AG20443 (cell line): ENCODE measurements at regions not wholly inside any gene's neighbourhood (a gene's known extent, or its start where the extent isn't known, plus 50 kb on each side); places are given as distances from the start of the nearest gene placed in this dataset.
"Not testable (repeated sequence)": the region's sequence is repeated elsewhere in the genome, so short reads cannot be mapped to it uniquely, and the experiment has no call there.

Source experiments
- DNase-seq: peaks from one replicate; pipeline ENCODE4 v3.0.0; 2012; ENCODE audit warnings: low spot score, mixed read lengths

DNA sequence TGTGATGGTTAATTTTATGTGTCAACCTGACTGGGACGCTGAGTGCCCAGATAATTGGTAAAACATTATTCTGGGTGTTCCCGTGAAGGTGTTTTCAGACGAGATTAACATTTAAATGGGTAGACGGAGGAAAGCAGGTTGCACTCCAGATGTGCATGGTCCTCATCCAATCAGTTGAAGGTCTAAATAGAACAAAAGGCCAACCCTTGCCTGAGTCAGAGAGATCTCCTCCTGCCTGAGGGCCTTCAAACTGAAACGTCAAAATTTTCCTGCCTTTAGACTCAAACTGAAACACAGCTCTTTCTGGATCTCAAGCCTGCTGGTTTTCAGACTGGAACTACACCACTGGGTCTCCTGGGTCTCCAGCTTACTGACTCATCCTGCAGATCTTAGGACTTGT, 73.5 kb downstream of the NPIPA8 start:
- not testable (repeated sequence) for DNase-seq

DNA sequence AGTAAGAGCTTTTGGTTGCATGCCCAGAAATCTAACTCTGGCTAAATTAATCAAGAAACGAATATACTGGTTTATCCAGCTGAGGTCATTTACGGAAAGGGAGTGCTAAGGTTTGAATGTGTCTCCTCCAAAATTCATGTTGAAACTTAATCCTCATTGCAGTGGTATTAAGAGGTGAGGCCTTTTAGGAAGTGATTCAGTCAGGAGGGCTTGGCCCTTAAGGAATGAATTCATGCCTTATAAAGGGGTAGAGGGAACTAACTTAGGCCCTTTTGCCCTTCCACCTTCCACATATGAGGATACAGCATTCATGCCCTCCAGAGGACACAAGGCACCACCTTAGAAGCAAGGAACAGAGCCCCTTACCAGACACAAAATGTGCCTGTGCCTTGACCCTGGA, 74.7 kb downstream of the NPIPA8 start:
- DNase-seq: not testable (repeated sequence)

- not testable (repeated sequence) for DNase-seq
Observed at GRCh38 chr16:18259496-18260176, 76.9 kb downstream of the NPIPA8 start.

DNA sequence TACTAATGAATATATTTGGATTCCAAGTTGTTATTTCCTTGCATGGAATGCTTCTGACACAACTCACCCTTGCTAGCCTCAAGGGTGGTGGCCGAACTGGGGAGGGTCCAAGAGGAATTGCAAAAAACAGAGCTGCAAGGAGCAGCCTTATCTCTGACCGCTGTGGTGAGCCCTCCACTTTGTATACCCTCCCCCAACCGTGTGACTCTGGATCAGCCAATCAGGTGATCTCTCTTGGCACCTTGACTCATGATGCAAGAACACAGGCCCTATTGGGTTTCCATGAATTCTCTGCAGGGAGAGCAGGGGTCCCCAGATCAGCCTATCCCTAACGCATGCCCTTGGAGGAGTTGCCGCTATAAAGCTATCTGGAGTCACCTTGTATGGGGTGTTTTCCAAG, 83.6 kb downstream of the NPIPA8 start:
- DNase-seq: not testable (repeated sequence)

DNA sequence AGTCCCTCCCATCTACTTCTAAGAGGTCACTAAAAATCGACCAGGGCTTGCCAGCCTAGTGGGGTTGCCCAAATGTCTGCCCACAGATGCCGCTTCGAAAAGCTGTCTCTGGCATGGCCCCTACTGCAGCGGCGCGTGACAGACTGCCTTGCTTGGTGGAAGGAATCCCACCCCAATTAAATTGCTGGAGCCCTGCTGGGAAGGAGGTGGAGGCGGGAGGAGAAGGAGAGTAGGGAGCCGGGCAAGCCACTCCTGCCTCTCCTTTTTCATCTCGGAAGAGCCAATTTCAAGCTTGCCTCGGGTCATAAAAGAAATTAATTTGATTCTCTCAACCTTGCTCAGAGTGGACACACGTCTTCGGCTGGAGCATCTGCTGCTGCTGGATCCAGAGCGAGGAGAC, 106.0 kb downstream of the NPIPA8 start:
- not testable (repeated sequence) for DNase-seq

DNA sequence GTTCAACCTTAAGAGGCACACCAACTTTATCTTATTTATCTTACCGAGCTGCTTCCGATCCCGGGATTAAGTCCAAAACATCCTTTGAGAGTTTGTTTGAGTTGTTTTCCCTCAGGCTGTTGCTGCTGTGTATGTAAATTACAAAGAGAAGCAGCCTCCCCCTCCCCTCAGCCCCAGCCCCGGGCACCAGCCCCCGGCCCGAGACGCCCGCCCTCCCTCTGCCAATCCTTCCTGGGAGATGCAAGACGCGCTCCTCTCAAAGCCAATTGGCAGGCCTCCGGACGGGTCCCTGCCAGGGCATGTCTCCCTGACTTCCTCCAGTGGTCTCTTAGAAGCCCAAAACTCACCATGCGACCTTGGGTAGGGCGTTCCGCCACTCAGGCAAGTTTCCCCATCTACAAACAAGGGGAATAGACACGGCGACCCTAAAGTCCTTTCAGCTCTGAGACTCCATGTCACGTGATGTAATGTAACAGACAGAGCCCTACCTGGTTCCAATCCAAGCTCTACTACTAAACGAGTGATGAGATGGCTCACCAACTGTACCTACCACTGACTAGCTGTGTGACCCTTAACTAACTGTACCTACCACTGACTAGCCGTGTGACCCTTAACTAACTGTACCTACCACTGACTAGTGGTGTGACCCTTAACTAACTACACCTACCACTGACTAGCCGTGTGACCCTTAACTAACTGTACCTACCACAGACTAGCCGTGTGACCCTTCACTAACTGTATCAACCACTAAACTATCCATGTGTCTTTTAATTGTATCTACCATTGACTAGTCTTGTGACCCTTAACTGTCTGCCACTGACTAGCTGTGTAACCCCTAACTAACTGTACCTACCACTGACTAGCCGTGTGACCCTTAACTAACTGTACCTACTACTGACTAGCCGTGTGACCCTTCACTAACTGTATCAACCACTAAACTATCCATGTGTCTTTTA, 114.2 kb downstream of the NPIPA8 start:
- not testable (repeated sequence) for DNase-seq

GRCh38 chr16:18217741-18218140, 118.8 kb downstream of the NPIPA8 start:
- not testable (repeated sequence) for DNase-seq

GRCh38 chr16:18216814-18217213, 119.7 kb downstream of the NPIPA8 start:
- not testable (repeated sequence) for DNase-seq

GRCh38 chr16:18213810-18214209, 122.7 kb downstream of the NPIPA8 start:
- not testable (repeated sequence) for DNase-seq

GRCh38 chr16:18211505-18211904, 125.0 kb downstream of the NPIPA8 start:
- not testable (repeated sequence) for DNase-seq

GRCh38 chr16:18204786-18205185, 131.8 kb downstream of the NPIPA8 start:
- not testable (repeated sequence) for DNase-seq

GRCh38 chr16:18204309-18204708, 132.2 kb downstream of the NPIPA8 start:
- not testable (repeated sequence) for DNase-seq

GRCh38 chr16:18201511-18201910, 135.0 kb downstream of the NPIPA8 start:
- DNase-seq: not testable (repeated sequence)

- not testable (repeated sequence) for DNase-seq
Observed at GRCh38 chr16:18192389-18192788, 144.1 kb downstream of the NPIPA8 start.

GRCh38 chr16:18190179-18190578, 146.4 kb downstream of the NPIPA8 start:
- not testable (repeated sequence) for DNase-seq

DNA sequence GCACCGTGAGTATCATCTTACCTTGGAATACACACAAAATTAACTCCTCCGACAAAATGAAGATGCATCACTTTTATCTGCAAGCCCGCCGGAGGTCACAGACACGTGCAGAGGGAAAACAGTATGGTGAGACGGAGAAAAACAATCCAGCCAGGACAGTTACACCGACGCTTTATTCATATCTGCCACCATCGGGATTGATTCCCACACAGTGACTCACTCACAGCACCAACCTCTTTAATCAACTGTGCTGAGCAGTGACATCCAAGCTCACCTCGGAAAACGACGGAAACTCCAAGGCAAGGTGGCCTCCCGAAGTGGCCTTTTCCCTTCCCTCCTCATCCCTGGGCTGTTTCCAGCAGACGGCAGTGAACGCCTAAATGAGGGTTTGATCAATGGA, 151.8 kb downstream of the NPIPA8 start:
- DNase-seq: not testable (repeated sequence)

GRCh38 chr16:18181028-18181427, 155.5 kb downstream of the NPIPA8 start:
- not testable (repeated sequence) for DNase-seq

DNA sequence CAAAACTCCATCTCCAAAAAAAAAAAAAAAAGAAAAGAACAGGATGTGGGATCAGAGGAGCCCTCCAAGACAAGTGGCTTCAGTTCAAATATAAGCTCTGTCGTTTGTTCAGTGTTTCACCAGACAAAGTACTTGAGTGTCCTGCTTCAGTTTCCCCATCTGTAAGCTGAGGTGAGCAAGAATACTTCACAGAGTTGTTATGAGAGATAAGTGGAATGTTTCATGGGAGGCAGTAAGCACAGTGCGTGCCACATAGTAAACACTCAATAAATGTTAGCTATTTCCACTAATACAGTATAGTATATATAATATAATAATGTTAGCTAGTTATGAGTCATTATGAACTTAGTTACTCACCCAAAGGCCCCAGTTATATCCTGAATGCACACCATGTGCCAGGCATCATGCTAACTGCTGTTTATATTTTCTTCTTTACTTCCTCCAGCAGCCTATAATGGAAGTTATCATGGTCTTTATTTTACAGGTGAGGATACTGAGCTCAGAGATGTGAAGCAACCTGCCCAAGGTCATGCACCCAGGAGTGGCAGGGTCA, 162.5 kb downstream of the NPIPA8 start:
- DNase-seq: not testable (repeated sequence)

DNA sequence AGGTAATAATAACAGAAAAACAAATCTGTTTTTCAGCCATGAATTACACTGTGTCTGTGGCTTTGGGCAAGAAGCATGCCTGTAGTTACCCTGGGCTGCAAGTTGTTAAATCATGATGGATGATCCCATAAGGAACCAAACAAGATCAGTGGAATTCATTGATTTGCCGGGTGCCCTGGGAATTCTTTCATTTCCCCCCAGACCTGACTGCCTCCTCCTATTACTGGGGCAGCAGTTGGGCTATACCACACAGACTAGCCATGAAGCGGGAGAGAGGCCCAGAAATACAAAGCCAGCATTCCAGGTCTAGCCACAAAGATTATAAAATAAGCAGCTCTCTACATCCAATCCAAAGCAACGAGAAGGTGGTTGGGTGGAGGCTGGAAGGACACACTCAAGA, 174.2 kb downstream of the NPIPA8 start:
- DNase-seq: not testable (repeated sequence)

DNA sequence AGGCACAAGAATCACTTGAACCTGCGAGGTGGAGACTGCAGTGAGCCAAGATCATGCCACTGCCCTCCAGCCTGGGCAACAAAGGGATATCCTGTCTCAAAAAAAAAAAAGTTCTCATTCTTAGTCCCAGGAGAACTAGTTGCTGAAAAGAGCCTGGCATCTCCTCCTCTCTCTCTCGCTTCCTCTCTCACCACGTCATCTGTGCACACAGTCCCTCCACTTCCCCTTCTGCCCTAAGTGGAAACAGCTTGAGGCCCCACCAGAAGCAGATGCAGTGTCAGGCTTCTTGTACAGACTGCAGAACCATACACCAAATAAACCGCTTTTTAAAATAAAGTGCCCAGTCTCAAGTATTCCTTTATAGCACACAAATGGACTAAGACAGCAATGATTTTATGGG, 175.3 kb downstream of the NPIPA8 start:
- not testable (repeated sequence) for DNase-seq

DNA sequence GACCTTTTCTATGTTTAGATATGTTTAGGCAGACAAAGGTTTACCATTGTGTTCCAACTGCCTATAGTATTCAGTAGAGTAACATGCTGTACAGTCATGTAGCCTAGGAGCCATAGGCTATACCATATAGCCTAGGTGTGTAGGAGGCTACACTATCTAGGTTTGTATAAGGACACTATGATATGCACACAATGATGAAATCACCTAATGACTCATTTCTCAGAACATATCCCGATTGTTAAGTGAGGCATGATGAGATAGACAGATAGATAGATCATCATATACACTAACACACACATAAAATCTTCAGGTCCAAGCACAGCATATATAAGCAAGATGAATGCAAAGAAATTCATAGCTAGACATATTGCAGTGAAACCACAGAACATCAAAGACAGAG, 177.4 kb downstream of the NPIPA8 start:
- DNase-seq: not testable (repeated sequence)

- not testable (repeated sequence) for DNase-seq
Observed at GRCh38 chr16:18157854-18158253, 178.7 kb downstream of the NPIPA8 start.
